ENCODE measurements at regions not wholly inside any gene's neighbourhood (a gene's known extent, or its start where the extent isn't known, plus 50 kb on each side); places are given as distances from the start of the nearest gene placed in this dataset.

DNA sequence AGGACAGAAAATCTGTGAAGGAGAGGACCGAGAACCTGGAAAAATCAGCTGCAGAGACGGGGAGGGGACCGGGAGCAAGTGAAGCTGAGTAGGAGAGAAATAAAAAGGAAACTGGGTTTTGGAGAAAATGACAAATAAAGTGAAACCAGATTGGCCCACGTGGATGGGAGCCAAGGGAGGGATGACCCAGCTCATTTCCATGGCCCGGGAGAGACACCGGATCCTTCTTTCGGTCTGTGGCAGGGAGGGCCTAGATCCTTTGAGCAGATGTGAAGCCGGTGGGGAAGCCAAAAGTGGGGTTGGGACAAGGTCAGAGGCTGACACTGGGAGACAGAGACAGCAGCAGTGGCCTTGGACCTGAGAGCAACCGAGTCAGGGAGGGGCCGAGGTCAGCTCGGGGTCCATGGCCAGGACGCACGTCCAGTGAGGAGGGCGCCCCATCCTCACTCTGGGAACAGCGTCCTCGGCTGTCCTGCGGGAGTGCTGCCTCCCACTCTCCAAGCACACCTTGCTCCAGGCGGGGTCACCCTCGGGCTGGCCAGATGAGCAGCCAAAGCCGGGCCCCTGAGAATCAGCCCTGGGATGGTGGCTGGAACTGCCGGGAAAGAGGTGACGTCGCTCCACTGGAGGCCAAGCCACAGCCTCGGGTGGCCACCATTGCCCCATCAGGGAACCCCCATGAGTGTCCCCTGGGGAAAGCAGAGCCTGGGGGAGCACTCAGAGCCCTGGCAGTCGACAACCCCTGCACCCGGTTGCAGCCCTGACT lies 50.8 kb upstream of the CDR2 start:
- 26 to 54% (median 36%) methylated on average over 23 to 26 of the region's 26 CpGs for WGBS, 3 donors
- H3K4me1 ChIP-seq = peaks cover 17% of the 10 kb centered on the region
- TF ChIP-seq CTCF (IDR thresholded peaks at IDR 0.05) = no peak
- ATAC-seq = peak; percentile 73 to 88 (median 78)
- H3K27me3 ChIP-seq (ENCODE audit: insufficient read depth in 3 of 3, low read length in 2 of 3) = no peaks in the 10 kb centered on the region
- DNase-seq = peak; percentile 79 to 84
- intact Hi-C loops (cut with DNase I) = loop anchor here (10.0 kb wide), 2 partner anchors 50 to 100 kb away; partner anchors contain the start of gene CDR2 (in 2 of the 2)
- H3K4me3 ChIP-seq = peak overlapping the region; percentile 60
- H3K9me3 ChIP-seq = no peaks in the 10 kb centered on the region
- H3K27ac ChIP-seq = peak overlapping the region; percentile 76
- peaks cover 12 to 64% of the 10 kb centered on the region in 2 donors for H3K36me3 ChIP-seq (ENCODE audit: insufficient read depth in 1 of 2, low read depth in 1 of 2)

DNA sequence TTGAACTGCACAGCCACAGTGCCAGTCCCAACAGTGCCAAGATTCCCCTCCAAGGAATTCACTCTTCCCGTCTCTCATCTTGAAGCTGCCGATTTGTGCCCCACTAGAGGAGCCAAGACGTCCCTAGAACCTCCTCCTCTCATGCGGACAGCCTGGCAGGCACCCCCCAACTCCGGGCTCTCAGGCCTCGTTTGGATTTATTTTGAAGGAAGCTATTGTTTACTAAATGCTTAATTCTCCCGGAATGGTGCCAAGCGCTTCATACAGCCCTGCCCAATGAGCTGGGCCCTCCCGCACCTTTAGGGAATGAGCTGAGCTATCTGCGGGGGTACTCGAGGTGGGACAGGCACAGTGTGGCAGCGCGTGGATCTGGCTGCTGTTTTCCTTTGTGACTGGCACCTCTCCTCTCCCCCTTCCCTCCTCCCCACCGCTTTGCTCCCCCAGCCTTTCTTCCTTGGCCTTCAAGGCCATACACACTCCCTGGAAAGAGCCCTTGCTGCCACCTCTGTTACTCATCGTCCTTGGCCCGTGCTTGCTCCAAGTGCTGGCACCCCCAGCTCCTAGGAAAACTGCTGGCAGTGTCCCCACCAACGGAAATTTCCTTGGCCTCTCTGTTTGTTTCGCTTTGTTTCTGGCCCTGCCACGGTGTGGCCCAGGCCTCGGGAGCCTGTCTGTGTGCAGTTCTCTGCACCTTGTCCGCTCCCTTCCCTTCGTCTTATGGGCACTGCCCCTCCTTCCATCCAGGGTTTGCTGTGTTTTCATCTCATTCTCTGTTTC lies 49.9 kb upstream of the CDR2 start:
- peak overlapping the region; percentile 60 for H3K4me3 ChIP-seq
- peaks cover 11 to 64% of the 10 kb centered on the region in 2 donors for H3K36me3 ChIP-seq (ENCODE audit: insufficient read depth in 1 of 2, low read depth in 1 of 2)
- 34 to 39% (median 35%) methylated on average over 22 of the region's 22 CpGs for WGBS, 3 donors
- DNase-seq (peak; percentile 74 to 85), ATAC-seq (peak; percentile 73 to 93 (median 86))
- H3K27me3 ChIP-seq (ENCODE audit: insufficient read depth in 3 of 3, low read length in 2 of 3) = no peaks in the 10 kb centered on the region
- H3K27ac ChIP-seq = peak overlapping the region; percentile 76
- H3K9me3 ChIP-seq = no peaks in the 10 kb centered on the region
- no peak for TF ChIP-seq CTCF (IDR thresholded peaks at IDR 0.05)
- intact Hi-C loops (cut with DNase I) = loop anchor here (10.0 kb wide), 2 partner anchors 50 to 100 kb away; partner anchors contain the start of gene CDR2 (in 2 of the 2)
- peaks cover 17% of the 10 kb centered on the region for H3K4me1 ChIP-seq

Data from psoas muscle (tissue), 7 donors.